HG03280 (cell line): ENCODE measurements at regions not wholly inside any gene's neighbourhood (a gene's known extent, or its start where the extent isn't known, plus 50 kb on each side); places are given as distances from the start of the nearest gene placed in this dataset.

Source experiments
- ATAC-seq: cut with Tn5 transposase; IDR thresholded peaks from one replicate; pipeline ENCODE4 v1.9.1; 2021; ENCODE audit warnings: mild to moderate bottlenecking, moderate library complexity; ENCODE audit not compliant: unreplicated experiment

GRCh38 chr17:77660524-77660923, 298.0 kb upstream of the TNRC6C start:
- ATAC-seq = no peak

- ATAC-seq = no peak
Measured at GRCh38 chr17:77662833-77663232, 295.7 kb upstream of the TNRC6C start.

GRCh38 chr17:77664097-77664729, 294.3 kb upstream of the TNRC6C start:
- no peak for ATAC-seq

GRCh38 chr17:77665833-77666232, 292.7 kb upstream of the TNRC6C start:
- ATAC-seq = no peak

- ATAC-seq = no peak
Measured at GRCh38 chr17:77666462-77666861, 292.0 kb upstream of the TNRC6C start.

GRCh38 chr17:77666881-77667395, 291.6 kb upstream of the TNRC6C start:
- ATAC-seq = no peak

GRCh38 chr17:77667478-77667877, 291.0 kb upstream of the TNRC6C start:
- ATAC-seq = no peak

GRCh38 chr17:77668518-77668917, 290.0 kb upstream of the TNRC6C start:
- no peak for ATAC-seq

GRCh38 chr17:77670173-77670572, 288.3 kb upstream of the TNRC6C start:
- no peak for ATAC-seq

- no peak for ATAC-seq
Measured at GRCh38 chr17:77674358-77674757, 284.1 kb upstream of the TNRC6C start.

GRCh38 chr17:77675411-77675810, 283.1 kb upstream of the TNRC6C start:
- ATAC-seq = no peak

GRCh38 chr17:77675816-77676215, 282.7 kb upstream of the TNRC6C start:
- no peak for ATAC-seq

- no peak for ATAC-seq
Measured at GRCh38 chr17:77676237-77676661, 282.3 kb upstream of the TNRC6C start.

GRCh38 chr17:77677211-77677610, 281.3 kb upstream of the TNRC6C start:
- no peak for ATAC-seq

- ATAC-seq = no peak
Measured at GRCh38 chr17:77677630-77678029, 280.9 kb upstream of the TNRC6C start.

- ATAC-seq = no peak
Measured at GRCh38 chr17:77679589-77679988, 278.9 kb upstream of the TNRC6C start.

GRCh38 chr17:77681861-77682260, 276.6 kb upstream of the TNRC6C start:
- no peak for ATAC-seq

GRCh38 chr17:77684803-77685798, 273.4 kb upstream of the TNRC6C start:
- no peak for ATAC-seq

- no peak for ATAC-seq
Measured at GRCh38 chr17:77685881-77686486, 272.5 kb upstream of the TNRC6C start.

GRCh38 chr17:77686903-77687302, 271.6 kb upstream of the TNRC6C start:
- ATAC-seq = no peak

GRCh38 chr17:77687417-77687816, 271.1 kb upstream of the TNRC6C start:
- ATAC-seq = no peak
